ENCODE measurements at regions not wholly inside any gene's neighbourhood (a gene's known extent, or its start where the extent isn't known, plus 50 kb on each side); places are given as distances from the start of the nearest gene placed in this dataset.

DNA sequence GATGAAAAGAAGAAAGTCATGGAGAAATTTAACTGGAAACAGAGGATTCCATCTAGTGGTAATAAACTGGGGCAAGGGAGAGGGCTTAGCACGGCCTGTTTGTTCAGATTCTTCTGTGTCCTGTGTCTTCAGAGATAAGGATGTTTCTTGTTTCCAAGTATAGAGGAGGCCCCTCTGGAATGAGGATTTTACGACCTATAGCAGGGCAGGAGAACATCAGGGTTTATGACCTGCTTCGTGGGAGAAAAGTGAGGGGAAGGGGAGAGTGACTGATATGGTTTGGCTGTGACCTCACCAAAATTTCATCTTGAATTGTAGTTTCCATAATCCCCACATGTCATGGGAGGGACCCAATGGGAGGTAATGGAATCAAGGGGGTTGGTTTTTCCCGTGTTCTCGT is 93.0 kb upstream of the LDB2 start:
- DNase-seq = no peak

DNA sequence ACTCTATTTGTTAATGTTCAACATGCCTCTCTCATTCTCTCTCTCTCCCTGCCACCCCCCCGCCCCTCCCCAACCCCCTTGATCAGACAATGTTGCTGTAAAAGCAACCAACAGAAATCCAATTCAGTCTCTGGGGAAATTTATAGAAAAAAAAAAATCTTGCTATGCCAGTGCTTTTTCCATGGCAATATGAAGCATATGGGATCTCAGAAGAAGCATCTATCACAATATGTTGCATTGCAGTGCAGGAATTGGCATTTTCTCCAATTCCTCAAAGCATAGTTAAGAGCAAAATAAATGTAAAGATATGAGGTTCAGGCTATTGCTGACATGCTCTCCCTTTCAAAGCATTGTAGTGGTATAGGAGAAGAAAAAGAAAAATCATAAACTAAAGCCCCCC is 90.9 kb upstream of the LDB2 start:
- DNase-seq = no peak

DNA sequence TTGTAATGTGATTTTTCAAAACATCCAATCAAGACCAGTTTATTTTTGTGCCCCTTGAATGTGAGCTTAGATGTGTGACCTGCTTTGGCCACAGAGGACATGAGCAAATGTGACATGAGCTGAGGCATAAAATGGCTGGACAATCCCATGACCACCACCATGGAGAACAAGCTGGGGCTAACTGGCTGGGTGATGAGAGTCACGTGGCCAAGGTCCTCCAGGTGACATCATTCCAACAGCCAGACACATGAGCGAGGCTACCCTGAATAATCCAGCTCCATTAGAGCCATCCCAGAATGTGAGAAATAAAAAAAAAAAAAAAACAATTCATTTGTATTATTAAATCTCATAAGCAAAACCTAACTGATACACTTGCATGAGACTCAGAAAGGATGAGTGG is 90.4 kb upstream of the LDB2 start:
- no peak for DNase-seq

DNA sequence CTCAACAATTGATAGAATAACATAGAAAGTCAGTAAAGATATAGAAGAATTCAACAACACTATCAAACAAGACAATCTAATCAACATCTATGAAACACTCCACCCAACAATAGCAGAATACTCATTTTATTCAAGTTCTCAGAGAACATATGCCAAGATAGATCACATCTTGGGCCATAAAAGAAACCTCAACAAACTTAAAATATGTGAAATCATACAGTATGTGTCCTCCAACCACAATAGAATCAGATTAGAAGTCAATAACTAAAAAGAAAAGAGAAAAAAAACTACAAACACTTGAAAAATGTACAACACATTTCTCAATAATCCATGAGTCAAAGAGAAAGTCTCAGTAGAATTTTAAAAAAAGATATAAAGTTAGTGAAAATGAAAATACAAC is 78.6 kb upstream of the LDB2 start:
- DNase-seq = no peak

DNA sequence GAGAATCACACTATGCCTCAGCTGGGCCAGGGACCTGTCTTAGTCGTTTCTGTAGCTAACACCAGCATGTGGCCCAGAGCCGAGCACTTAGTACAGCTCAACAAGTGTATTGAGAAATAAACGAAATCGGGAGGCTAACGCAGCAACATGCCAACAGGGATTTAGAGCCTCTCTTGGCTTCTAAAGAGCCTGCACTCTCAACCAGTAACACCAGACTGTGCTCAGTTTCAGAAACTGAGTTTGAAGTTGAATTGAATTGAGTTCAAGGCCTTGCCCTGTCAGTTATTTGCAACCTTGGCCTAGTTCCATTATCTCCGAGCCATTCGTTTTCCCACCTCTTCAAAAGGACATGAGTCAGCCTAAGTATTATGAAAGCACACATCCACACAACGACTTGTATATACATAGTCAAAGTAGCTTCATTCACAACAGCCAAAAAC is 71.3 kb upstream of the LDB2 start:
- DNase-seq = peak; percentile 48

DNA sequence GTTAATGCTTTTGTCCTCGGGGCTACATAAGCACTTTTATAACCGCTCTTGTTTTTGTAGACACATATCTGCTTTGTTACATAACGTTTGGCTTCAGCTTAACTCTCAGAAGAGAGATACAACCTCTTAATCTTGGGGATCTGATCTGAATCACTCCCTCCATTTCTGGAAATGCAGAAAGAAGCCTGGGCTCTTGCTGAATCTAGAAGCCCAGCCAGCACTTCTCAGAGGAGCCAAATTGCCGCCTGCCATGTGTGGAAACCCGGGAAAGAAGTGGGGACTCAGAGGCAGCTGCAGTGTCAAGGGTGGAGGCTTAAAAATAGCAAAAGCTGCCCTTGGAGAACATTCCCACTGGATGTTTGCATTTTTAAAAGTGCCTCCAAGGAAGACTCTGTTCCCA is 69.3 kb upstream of the LDB2 start:
- no peak for DNase-seq

DNA sequence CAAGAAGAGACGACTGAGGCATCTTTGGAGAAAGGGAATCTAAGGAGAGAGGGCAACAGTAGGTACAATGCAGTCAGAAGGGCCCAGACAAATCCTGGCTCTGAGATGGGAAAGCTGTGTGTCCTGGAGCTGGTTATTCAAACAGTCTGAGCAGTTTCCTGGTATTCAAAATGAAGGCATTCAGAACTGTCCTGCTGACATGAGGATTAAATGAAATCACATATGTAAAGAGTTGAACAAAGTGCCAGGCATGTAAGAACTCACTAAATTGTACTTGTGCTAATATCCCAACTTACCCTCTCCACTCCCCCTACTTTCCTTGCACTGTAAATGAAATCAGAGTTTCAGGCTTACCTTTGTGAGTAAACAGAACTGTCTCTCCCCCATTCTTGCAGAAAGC is 60.9 kb upstream of the LDB2 start:
- DNase-seq = no peak

DNA sequence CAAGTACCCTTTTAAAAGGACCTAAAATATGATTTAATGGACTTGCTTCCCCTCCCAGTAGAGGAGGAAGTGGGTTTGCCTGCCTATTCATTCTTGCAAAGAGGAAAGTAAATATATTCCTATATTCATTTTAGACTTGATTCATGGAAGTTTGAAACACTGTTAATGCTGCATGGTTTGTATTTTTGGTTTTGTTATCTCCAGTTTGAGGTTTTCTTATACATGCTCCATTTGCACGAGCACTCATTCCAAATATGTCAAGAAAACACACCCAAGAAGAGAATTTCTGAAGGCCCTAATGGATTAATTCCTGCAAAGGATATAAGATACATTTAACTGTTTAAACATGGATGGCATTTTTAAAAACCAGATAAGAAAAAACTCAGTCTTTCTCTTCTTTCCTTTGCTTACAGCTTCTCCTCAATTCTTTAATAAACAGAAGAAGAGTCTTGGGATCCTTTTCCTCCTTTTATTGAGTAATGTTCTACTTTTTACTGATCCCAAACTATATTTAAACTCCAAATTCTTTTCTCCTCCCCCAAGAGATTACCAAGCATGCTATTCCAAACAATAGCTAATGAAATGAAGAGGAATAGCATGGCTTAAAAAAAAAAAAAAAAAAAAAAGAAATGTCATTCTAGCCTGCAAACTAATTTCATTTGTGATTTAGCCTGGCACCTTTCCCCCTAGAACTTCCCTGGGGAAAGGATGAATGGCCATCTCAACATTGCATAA is 54.6 kb upstream of the LDB2 start:
- no peak for DNase-seq

DNA sequence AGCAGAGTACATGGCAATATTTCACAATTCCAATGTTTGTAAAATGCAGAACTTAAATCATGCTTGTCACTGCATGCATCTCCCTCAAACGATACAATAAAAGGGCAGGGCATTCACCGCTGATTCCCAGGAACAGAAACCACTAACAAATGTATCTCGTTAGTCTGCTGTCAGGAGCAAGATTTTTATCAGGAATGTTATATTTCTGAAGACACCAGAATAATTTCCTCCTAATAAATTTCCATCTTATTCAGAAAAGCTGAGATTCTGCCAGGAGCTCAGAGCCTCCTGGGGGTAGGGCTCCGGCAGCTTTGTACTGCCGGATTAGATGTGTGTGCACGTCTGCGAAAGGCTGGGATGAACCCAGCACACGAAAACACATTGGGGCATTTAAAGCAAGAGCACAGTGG is 54.0 kb upstream of the LDB2 start:
- no peak for DNase-seq
